H9 (cell line): ENCODE measurements at regions not wholly inside any gene's neighbourhood (a gene's known extent, or its start where the extent isn't known, plus 50 kb on each side); places are given as distances from the start of the nearest gene placed in this dataset.

Experiments used
- DNase-seq: peaks from one replicate; pipeline ENCODE4 v3.0.0-alpha.2; 2017
- H2AFZ ChIP-seq: one replicate; pipeline ENCODE4 v1.6.1; 2013; ENCODE audit warnings: mild to moderate bottlenecking, low read length, control low read depth, moderate library complexity
- H2AK5ac ChIP-seq: 2 replicates; pipeline ENCODE4 v1.6.1; 2013; ENCODE audit warnings: low read length, control low read depth, mixed read lengths; ENCODE audit not compliant: insufficient read length
- H2BK120ac ChIP-seq: one replicate; pipeline ENCODE4 v1.6.1; 2013; ENCODE audit warnings: low read depth, mild to moderate bottlenecking, low read length, control low read depth, inconsistent platforms; ENCODE audit not compliant: poor library complexity, severe bottlenecking
- H2BK12ac ChIP-seq: 2 replicates; pipeline ENCODE4 v1.6.1; 2013; ENCODE audit warnings: low read length, control low read depth, mixed read lengths, low read depth; ENCODE audit not compliant: insufficient read length
- H2BK15ac ChIP-seq: 2 replicates; pipeline ENCODE4 v1.6.1; 2013; ENCODE audit warnings: low read depth, low read length, control low read depth
- H2BK20ac ChIP-seq: one replicate; pipeline ENCODE4 v1.6.1; 2013; ENCODE audit warnings: low read depth, mild to moderate bottlenecking, low read length, control low read depth, inconsistent platforms; ENCODE audit not compliant: poor library complexity, severe bottlenecking
- H2BK5ac ChIP-seq: 2 replicates; pipeline ENCODE4 v1.6.1; 2013; ENCODE audit warnings: low read length, control low read depth, mixed read lengths; ENCODE audit not compliant: insufficient read length
- H3K14ac ChIP-seq: 2 replicates; pipeline ENCODE4 v1.6.1; 2013; ENCODE audit warnings: low read length, control low read depth; ENCODE audit not compliant: insufficient read depth
- H3K18ac ChIP-seq: 2 replicates; pipeline ENCODE4 v1.6.1; 2013; ENCODE audit warnings: low read depth, mild to moderate bottlenecking, mixed read lengths, low read length, control low read depth; ENCODE audit not compliant: insufficient read length
- H3K23ac ChIP-seq: 2 replicates; pipeline ENCODE4 v1.6.1; 2013; ENCODE audit warnings: low read length, control low read depth, mixed read lengths, low read depth; ENCODE audit not compliant: insufficient read length
- H3K23me2 ChIP-seq: 2 replicates; pipeline ENCODE4 v1.6.1; 2013; ENCODE audit warnings: low read depth, mild to moderate bottlenecking, mixed read lengths, low read length, control low read depth; ENCODE audit not compliant: insufficient read length, poor library complexity, severe bottlenecking
- H3K27ac ChIP-seq: 2 replicates; pipeline ENCODE4 v1.5.1; 2013; ENCODE audit warnings: low read length, control low read depth, mixed read lengths, low read depth; ENCODE audit not compliant: insufficient read length
- H3K27me3 ChIP-seq: 2 replicates; pipeline ENCODE4 v1.6.1; 2013; ENCODE audit warnings: low read length, control low read depth, inconsistent platforms; ENCODE audit not compliant: insufficient read depth
- H3K4ac ChIP-seq: 2 replicates; pipeline ENCODE4 v1.6.1; 2013; ENCODE audit warnings: low read depth, mild to moderate bottlenecking, control low read depth, inconsistent platforms, low read length, moderate library complexity
- H3K4me1 ChIP-seq: 2 replicates; pipeline ENCODE4 v1.6.1; 2013; ENCODE audit warnings: low read length, control low read depth, inconsistent platforms; ENCODE audit not compliant: insufficient read depth
- H3K4me2 ChIP-seq: 2 replicates; pipeline ENCODE4 v1.6.1; 2013; ENCODE audit warnings: low read length, control low read depth, mixed read lengths; ENCODE audit not compliant: insufficient read length, insufficient read depth
- H3K56ac ChIP-seq: 2 replicates; pipeline ENCODE4 v1.6.1; 2013; ENCODE audit warnings: low read depth, mild to moderate bottlenecking, mixed read lengths, low read length, control low read depth; ENCODE audit not compliant: insufficient read length
- H3K79me1 ChIP-seq: 2 replicates; pipeline ENCODE4 v1.6.1; 2013; ENCODE audit warnings: low read depth, mild to moderate bottlenecking, moderate library complexity, low read length, control low read depth, inconsistent platforms; ENCODE audit not compliant: insufficient read depth, poor library complexity, severe bottlenecking
- H3K79me2 ChIP-seq: 2 replicates; pipeline ENCODE4 v1.6.1; 2013; ENCODE audit warnings: low read length, control low read depth, inconsistent platforms; ENCODE audit not compliant: insufficient read depth
- H3K9ac ChIP-seq: 2 replicates; pipeline ENCODE4 v1.6.1; 2013; ENCODE audit warnings: low read length, control low read depth, mixed read lengths; ENCODE audit not compliant: insufficient read length; ENCODE audit errors: extremely low read depth
- H3K9me3 ChIP-seq: one replicate; pipeline ENCODE4 v1.6.1; 2013; ENCODE audit warnings: low read depth, low read length, inconsistent platforms; ENCODE audit not compliant: control insufficient read depth
- H3T11ph ChIP-seq: one replicate; pipeline ENCODE4 v1.6.1; 2013; ENCODE audit warnings: mild to moderate bottlenecking, low read length, control low read depth, inconsistent platforms
- H4K20me1 ChIP-seq: one replicate; pipeline ENCODE4 v1.6.1; 2013; ENCODE audit not compliant: control insufficient read depth, insufficient read length, insufficient read depth
- H4K5ac ChIP-seq: 2 replicates; pipeline ENCODE4 v1.6.1; 2013; ENCODE audit warnings: low read depth, mild to moderate bottlenecking, mixed read lengths, low read length, control low read depth; ENCODE audit not compliant: insufficient read length
- H4K8ac ChIP-seq: replicated peaks from 2 replicates; pipeline ENCODE4 v1.6.1; 2013; ENCODE audit warnings: low read length, control low read depth, mixed read lengths, low read depth; ENCODE audit not compliant: insufficient read length
- H4K91ac ChIP-seq: 2 replicates; pipeline ENCODE4 v1.6.1; 2013; ENCODE audit warnings: low read depth, mild to moderate bottlenecking, moderate library complexity, mixed read lengths, low read length, control low read depth; ENCODE audit not compliant: insufficient read length
- H3K27ac Mint-ChIP-seq, 3 experiments: 2 replicates in 2 of 3; 3 replicates in 1 of 3; pipeline ENCODE4 v1.8.0; 2020 to 2021; ENCODE audit warnings: mixed read lengths in 3 of 3, mild to moderate bottlenecking in 1 of 3, moderate library complexity in 1 of 3
- H3K27me3 Mint-ChIP-seq: 2 replicates; pipeline ENCODE4 v1.8.0; 2021; ENCODE audit warnings: low read depth, mild to moderate bottlenecking, moderate library complexity, mixed read lengths
- H3K36me3 Mint-ChIP-seq, 3 experiments: 2 replicates in 2 of 3; 3 replicates in 1 of 3; pipeline ENCODE4 v1.8.0; 2020 to 2021; ENCODE audit warnings: low read depth in 3 of 3, mixed read lengths in 3 of 3; ENCODE audit not compliant: insufficient read depth in 1 of 3
- H3K4me1 Mint-ChIP-seq, 2 experiments: 2 replicates each; pipeline ENCODE4 v1.8.0; 2020; ENCODE audit warnings: mixed read lengths in 2 of 2
- H3K4me3 Mint-ChIP-seq, 2 experiments: 2 replicates in 1 of 2; 3 replicates in 1 of 2; pipeline ENCODE4 v1.8.0; 2020 to 2021; ENCODE audit warnings: mild to moderate bottlenecking in 2 of 2, mixed read lengths in 2 of 2, moderate library complexity in 1 of 2
- H3K9me3 Mint-ChIP-seq, 2 experiments: 2 replicates in 1 of 2; 3 replicates in 1 of 2; pipeline ENCODE4 v1.8.0; 2020; ENCODE audit warnings: mild to moderate bottlenecking in 2 of 2, mixed read lengths in 2 of 2, moderate library complexity in 1 of 2
- WGBS: extraction: QIAGEN DNeasy Blood & Tissue Kit; methylation state at CpG from one replicate; pipeline ENCODE4 v1.1.7; 2013; ENCODE audit warnings: missing lambda C conversion rate, low lambda C conversion rate, mixed read lengths; ENCODE audit not compliant: insufficient read length; ENCODE audit errors: extremely low coverage; 5-methylcytosine and 5-hydroxymethylcytosine counted together
- TF ChIP-seq, protein P1 (sequence below): fragments of 200-600 bp; sonication (generic); conservative IDR thresholded peaks from 3 replicates; pipeline ENCODE4 v1.8.0; 2021; ENCODE audit warnings: antibody characterized with exemption, mild to moderate bottlenecking

DNA sequence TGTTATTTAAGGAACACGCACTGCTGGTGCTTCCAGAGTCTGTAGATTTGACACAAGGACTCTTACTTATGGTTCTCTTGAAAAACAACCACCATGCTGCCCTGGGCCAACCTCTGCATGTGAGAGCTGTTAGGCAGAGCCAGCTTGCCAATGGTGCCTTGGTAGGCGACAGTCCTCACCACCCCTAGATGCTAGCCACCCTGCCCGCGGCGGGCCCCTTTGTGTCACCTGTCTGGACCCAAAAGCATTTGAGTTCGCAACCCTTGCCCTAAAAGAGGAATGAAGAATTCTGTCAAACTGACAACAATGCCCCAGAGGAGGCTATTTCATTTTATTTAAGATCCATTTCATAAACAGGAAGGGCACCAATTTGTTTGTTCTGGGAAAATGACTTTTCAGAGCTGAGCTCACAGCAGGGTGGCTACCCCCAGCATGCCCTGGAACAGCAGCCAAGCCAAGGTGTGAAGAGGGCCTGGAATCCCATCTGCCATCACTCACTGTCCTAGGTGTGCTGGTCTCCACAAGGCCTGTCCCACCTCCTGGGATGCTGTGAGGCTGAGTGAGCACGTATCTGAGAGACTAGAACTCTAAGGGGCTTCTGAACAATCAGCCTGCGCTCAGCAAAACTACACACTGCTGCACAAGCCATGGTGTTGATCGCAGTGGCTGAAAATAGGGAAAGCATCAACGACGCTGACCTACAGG lies 63.8 kb upstream of the FZD10 start:
- no peaks in the 10 kb centered on the region for H3K36me3 Mint-ChIP-seq
- Histone ChIP-seq H3K79me2 (no peaks in the 10 kb centered on the region), H2BK20ac (no peak overlapping the region), H3K9ac (no peak overlapping the region), H2BK15ac (no peak overlapping the region), H2BK5ac (no peak overlapping the region), H4K5ac (no peak overlapping the region), H3T11ph (no peak overlapping the region), H3K27me3 (no peaks in the 10 kb centered on the region), H2AK5ac (no peak overlapping the region), H3K9me3 (no peaks in the 10 kb centered on the region), H2BK120ac (no peak overlapping the region), H3K4ac (no peak overlapping the region), H4K8ac (no peak overlapping the region), H3K56ac (no peak overlapping the region), H3K23me2 (no peaks in the 10 kb centered on the region), H3K14ac (no peak overlapping the region), H3K4me1 (no peaks in the 10 kb centered on the region; the same call in 1 of the 2 replicates), H3K23ac (no peak overlapping the region), H2AFZ (no peak overlapping the region), H3K79me1 (no peaks in the 10 kb centered on the region), H2BK12ac (no peak overlapping the region), H3K18ac (no peak overlapping the region), H4K91ac (no peak overlapping the region), H4K20me1 (no peaks in the 10 kb centered on the region), H3K27ac (no peak overlapping the region), H3K4me2 (no peak overlapping the region)
- no peak overlapping the region for H3K4me3 Mint-ChIP-seq
- WGBS, result no CpG with 5 or more reads among the region's 11 CpGs
- DNase-seq, result no peak
- no peaks in the 10 kb centered on the region for H3K9me3 Mint-ChIP-seq
- peaks cover under 1 to 11% of the 10 kb centered on the region in 2 experiments for H3K4me1 Mint-ChIP-seq
- peaks cover 76% of the 10 kb centered on the region for H3K27me3 Mint-ChIP-seq
- TF ChIP-seq, protein P1, sequence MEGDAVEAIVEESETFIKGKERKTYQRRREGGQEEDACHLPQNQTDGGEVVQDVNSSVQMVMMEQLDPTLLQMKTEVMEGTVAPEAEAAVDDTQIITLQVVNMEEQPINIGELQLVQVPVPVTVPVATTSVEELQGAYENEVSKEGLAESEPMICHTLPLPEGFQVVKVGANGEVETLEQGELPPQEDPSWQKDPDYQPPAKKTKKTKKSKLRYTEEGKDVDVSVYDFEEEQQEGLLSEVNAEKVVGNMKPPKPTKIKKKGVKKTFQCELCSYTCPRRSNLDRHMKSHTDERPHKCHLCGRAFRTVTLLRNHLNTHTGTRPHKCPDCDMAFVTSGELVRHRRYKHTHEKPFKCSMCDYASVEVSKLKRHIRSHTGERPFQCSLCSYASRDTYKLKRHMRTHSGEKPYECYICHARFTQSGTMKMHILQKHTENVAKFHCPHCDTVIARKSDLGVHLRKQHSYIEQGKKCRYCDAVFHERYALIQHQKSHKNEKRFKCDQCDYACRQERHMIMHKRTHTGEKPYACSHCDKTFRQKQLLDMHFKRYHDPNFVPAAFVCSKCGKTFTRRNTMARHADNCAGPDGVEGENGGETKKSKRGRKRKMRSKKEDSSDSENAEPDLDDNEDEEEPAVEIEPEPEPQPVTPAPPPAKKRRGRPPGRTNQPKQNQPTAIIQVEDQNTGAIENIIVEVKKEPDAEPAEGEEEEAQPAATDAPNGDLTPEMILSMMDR, result no peak
- no peak overlapping the region for H3K27ac Mint-ChIP-seq
